Gastroesophageal sphincter (tissue), 3 donors: ENCODE measurements at regions not wholly inside any gene's neighbourhood (a gene's known extent, or its start where the extent isn't known, plus 50 kb on each side); places are given as distances from the start of the nearest gene placed in this dataset.

Experiments used
- EP300 ChIP-seq: sonication (generic); formaldehyde crosslinking; IDR thresholded peaks from one replicate; pipeline ENCODE4 v1.6.1; 2017; ENCODE audit warnings: antibody characterized with exemption, mild to moderate bottlenecking
- POLR2A ChIP-seq, 2 donors: fragments of 450-650 bp; IDR thresholded peaks; one replicate each; pipeline ENCODE4 v1.6.1; 2017; ENCODE audit warnings: antibody characterized with exemption in 2 of 2, mild to moderate bottlenecking in 2 of 2, moderate library complexity in 1 of 2
- POLR2AphosphoS5 ChIP-seq: sonication (generic); formaldehyde crosslinking; IDR thresholded peaks from one replicate; pipeline ENCODE4 v1.6.1; 2017; ENCODE audit warnings: antibody characterized with exemption
- TF ChIP-seq, protein P1 (sequence below), 4 experiments: fragments of 200-600 bp in 2 of 4; fragments of 450-650 bp in 2 of 4; sonication (generic) in 1 of 4; IDR thresholded peaks; one replicate each; pipeline ENCODE4 v1.5.1; 2017 to 2019; ENCODE audit warnings: antibody characterized with exemption in 4 of 4, mild to moderate bottlenecking in 2 of 4, moderate library complexity in 2 of 4

DNA sequence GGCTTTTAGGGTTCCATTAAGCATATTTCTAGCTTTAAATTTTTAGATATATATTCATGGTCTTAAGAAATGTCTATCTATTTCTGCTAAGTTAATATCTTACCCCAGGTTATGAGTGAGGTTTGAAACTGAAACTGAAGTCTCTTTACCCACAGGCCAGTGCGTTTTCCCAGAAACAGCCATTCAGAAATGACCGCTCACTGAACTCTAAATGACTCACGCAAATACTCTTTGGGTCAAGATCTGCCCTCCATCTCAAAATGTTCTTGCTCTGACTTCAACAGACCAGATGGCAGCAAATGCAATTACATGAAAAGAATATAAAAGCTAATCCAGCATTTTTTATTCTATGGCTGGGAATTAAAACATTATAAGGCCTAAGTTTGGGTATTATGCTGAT, 315.2 kb downstream of the TDRD15 start:
- TF ChIP-seq, protein P1, sequence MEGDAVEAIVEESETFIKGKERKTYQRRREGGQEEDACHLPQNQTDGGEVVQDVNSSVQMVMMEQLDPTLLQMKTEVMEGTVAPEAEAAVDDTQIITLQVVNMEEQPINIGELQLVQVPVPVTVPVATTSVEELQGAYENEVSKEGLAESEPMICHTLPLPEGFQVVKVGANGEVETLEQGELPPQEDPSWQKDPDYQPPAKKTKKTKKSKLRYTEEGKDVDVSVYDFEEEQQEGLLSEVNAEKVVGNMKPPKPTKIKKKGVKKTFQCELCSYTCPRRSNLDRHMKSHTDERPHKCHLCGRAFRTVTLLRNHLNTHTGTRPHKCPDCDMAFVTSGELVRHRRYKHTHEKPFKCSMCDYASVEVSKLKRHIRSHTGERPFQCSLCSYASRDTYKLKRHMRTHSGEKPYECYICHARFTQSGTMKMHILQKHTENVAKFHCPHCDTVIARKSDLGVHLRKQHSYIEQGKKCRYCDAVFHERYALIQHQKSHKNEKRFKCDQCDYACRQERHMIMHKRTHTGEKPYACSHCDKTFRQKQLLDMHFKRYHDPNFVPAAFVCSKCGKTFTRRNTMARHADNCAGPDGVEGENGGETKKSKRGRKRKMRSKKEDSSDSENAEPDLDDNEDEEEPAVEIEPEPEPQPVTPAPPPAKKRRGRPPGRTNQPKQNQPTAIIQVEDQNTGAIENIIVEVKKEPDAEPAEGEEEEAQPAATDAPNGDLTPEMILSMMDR (IDR thresholded peaks at IDR 0.05), result no peak
- TF ChIP-seq POLR2A (IDR thresholded peaks at IDR 0.05) (no peak), POLR2AphosphoS5 (peak; percentile 58), EP300 (no peak)
